ENCODE measurements at regions not wholly inside any gene's neighbourhood (a gene's known extent, or its start where the extent isn't known, plus 50 kb on each side); places are given as distances from the start of the nearest gene placed in this dataset.

- TF ChIP-seq, protein P1, sequence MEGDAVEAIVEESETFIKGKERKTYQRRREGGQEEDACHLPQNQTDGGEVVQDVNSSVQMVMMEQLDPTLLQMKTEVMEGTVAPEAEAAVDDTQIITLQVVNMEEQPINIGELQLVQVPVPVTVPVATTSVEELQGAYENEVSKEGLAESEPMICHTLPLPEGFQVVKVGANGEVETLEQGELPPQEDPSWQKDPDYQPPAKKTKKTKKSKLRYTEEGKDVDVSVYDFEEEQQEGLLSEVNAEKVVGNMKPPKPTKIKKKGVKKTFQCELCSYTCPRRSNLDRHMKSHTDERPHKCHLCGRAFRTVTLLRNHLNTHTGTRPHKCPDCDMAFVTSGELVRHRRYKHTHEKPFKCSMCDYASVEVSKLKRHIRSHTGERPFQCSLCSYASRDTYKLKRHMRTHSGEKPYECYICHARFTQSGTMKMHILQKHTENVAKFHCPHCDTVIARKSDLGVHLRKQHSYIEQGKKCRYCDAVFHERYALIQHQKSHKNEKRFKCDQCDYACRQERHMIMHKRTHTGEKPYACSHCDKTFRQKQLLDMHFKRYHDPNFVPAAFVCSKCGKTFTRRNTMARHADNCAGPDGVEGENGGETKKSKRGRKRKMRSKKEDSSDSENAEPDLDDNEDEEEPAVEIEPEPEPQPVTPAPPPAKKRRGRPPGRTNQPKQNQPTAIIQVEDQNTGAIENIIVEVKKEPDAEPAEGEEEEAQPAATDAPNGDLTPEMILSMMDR (IDR thresholded peaks at IDR 0.05; ENCODE audit: insufficient read depth, low read length), result no peak
- no peak for DNase-seq (ENCODE audit: low read depth)
- no peak overlapping the region for H3K4me3 ChIP-seq (ENCODE audit: low read depth, low read length)
Measured at GRCh38 chr2:204089574-204089973, 153.0 kb downstream of the ICOS start.

- no peak for DNase-seq (ENCODE audit: low read depth)
- no peak overlapping the region for H3K4me3 ChIP-seq (ENCODE audit: low read depth, low read length)
- TF ChIP-seq, protein P1 (IDR thresholded peaks at IDR 0.05; ENCODE audit: insufficient read depth, low read length), result no peak
Measured at GRCh38 chr2:204090021-204090420, 153.5 kb downstream of the ICOS start.

- H3K4me3 ChIP-seq (ENCODE audit: low read depth, low read length), result no peak overlapping the region
- TF ChIP-seq, protein P1 (IDR thresholded peaks at IDR 0.05; ENCODE audit: insufficient read depth, low read length), result no peak
- no peak for DNase-seq (ENCODE audit: low read depth)
Measured at GRCh38 chr2:204104811-204105210, 168.2 kb downstream of the ICOS start.

- DNase-seq (ENCODE audit: low read depth), result no peak
- TF ChIP-seq, protein P1 (IDR thresholded peaks at IDR 0.05; ENCODE audit: insufficient read depth, low read length), result no peak
- H3K4me3 ChIP-seq (ENCODE audit: low read depth, low read length), result no peak overlapping the region
Measured at GRCh38 chr2:204108330-204108751, 171.8 kb downstream of the ICOS start.

DNA sequence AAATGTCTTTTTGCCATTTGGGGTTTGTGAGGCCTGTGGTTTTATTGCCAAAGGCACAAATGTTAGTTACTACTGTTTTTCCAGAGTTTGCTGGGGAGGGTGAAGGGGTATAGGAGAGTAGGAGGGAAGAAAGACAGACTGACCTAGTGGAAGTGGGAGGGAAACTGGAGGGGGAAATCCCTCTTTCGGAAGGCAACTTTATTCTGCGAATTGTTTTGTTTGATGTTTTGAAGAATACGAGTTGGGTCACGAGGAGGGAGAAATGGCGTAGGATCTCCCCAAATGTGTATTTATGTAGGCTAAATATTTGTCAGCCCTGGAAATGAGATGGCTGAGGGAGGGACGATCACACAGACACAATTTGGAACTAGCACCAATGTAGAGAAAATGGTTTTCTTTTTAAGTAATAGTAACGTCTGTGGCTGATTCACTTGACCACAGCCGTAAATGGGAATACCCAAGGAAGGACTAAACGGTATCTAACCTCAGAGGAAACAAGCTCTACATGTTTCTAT is 172.3 kb downstream of the ICOS start:
- no peak overlapping the region for H3K4me3 ChIP-seq (ENCODE audit: low read depth, low read length)
- no peak for DNase-seq (ENCODE audit: low read depth)
- TF ChIP-seq, protein P1 (IDR thresholded peaks at IDR 0.05; ENCODE audit: insufficient read depth, low read length), result no peak

- no peak for DNase-seq (ENCODE audit: low read depth)
- TF ChIP-seq, protein P1 (IDR thresholded peaks at IDR 0.05; ENCODE audit: insufficient read depth, low read length), result no peak
- H3K4me3 ChIP-seq (ENCODE audit: low read depth, low read length), result no peak overlapping the region
Measured at GRCh38 chr2:204109681-204110080, 173.1 kb downstream of the ICOS start.

GRCh38 chr2:204110338-204110741 is 173.8 kb downstream of the ICOS start:
- TF ChIP-seq, protein P1 (IDR thresholded peaks at IDR 0.05; ENCODE audit: insufficient read depth, low read length), result no peak
- H3K4me3 ChIP-seq (ENCODE audit: low read depth, low read length), result no peak overlapping the region
- DNase-seq (ENCODE audit: low read depth), result no peak

Measured in fibroblast of the aortic adventitia (primary cell).